ENCODE measurements at regions not wholly inside any gene's neighbourhood (a gene's known extent, or its start where the extent isn't known, plus 50 kb on each side); places are given as distances from the start of the nearest gene placed in this dataset.

DNA sequence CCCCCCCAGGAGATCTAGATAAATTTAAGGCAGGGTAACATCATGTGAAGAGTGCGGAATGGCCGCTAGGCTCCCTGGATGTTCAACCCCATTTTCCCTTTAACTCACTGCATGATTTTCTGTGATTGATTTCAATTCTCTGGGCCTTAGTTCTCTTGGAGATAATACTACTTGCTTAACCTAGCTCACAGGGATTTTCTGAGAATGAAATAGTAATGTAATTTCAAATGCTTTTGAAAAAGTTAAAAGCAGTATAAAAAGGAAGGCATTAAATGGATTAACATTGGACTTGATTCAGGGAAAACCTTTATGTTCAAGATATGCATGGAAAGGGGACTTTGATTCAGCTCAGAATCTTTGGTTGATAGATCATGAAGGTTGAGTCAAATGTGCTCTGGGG lies 90.9 kb downstream of the KIF4B start:
- TF ChIP-seq CTCF (IDR thresholded peaks at IDR 0.05) = no peak
- TF ChIP-seq POLR2A (IDR thresholded peaks at IDR 0.05) = no peak
